HCT116 (cell line): ENCODE measurements at regions not wholly inside any gene's neighbourhood (a gene's known extent, or its start where the extent isn't known, plus 50 kb on each side); places are given as distances from the start of the nearest gene placed in this dataset.

ENCODE experiments used
- ATAC-seq: fragments of 200-7000 bp; cut with Tn5 transposase; 2 replicates; pipeline ENCODE4 v1.9.1; 2020; ENCODE audit warnings: mild to moderate bottlenecking, moderate library complexity
- BruUV-seq: library from RNA; stranded (reverse); fragments of 400-500 nt; replicated peaks from 2 replicates; lab custom pipeline; 2021; lab: Mats Ljungman, UMichigan
- CTCF ChIA-PET: fragments of 300-600 bp; sonication (Branson Sonifier 250); formaldehyde crosslinking; loops from one replicate; lab custom pipeline; 2021; ENCODE audit warnings: antibody characterized with exemption; lab: Charles Lee
- POLR2A ChIA-PET: fragments of 300-600, 350-600 bp; sonication (Branson Sonifier 250); formaldehyde crosslinking; loops from one replicate; lab custom pipeline; 2021; ENCODE audit warnings: antibody characterized with exemption; lab: Charles Lee
- RAD21 ChIA-PET, 2 experiments: fragments of 300-600 bp; sonication (Branson Sonifier 250); formaldehyde crosslinking; loops; one replicate each; lab custom pipeline; 2023; ENCODE audit warnings: low total read pairs in 2 of 2; ENCODE audit not compliant: uncharacterized antibody in 2 of 2, unreplicated experiment in 2 of 2, low non-redundant PET in 1 of 2; lab: Charles Lee
- DNase-seq: peaks from one replicate; pipeline ENCODE4 v3.0.0-alpha.2; 2010; ENCODE audit warnings: low read depth, low spot score
- H2AFZ ChIP-seq: fragments of 200-600 bp; shearing (Covaris generic), sonication (generic); 2 replicates; pipeline ENCODE4 v1.6.1; 2017; ENCODE audit warnings: low read depth, mixed run types, mixed read lengths, antibody characterized with exemption, low read length; ENCODE audit not compliant: poor library complexity, severe bottlenecking
- H3K27ac ChIP-seq: 2 replicates; pipeline ENCODE4 v1.5.1; 2012; ENCODE audit warnings: low read depth, low read length
- H3K27me3 ChIP-seq: fragments of 200-600 bp; sonication (generic); 2 replicates; pipeline ENCODE4 v1.6.1; 2016; ENCODE audit warnings: mixed run types, low read length, mixed read lengths; ENCODE audit not compliant: insufficient read depth
- H3K36me3 ChIP-seq, 2 experiments: fragments of 200-500 bp in 1 of 2; fragments of 200-600 bp in 1 of 2; sonication (Bioruptor generic) in 1 of 2; sonication (generic) in 1 of 2; 2 replicates each; pipeline versions ENCODE4 v1.5.1 to v1.6.1; 2014 to 2016; ENCODE audit warnings: low read length in 2 of 2, inconsistent platforms in 1 of 2, mixed read lengths in 1 of 2, mixed run types in 1 of 2; ENCODE audit not compliant: insufficient read depth in 2 of 2, control insufficient read depth in 1 of 2
- H3K4me1 ChIP-seq, 2 experiments: fragments of 200-600 bp in 1 of 2; sonication (generic) in 1 of 2; 2 replicates each; pipeline versions ENCODE4 v1.5.1 to v1.6.1; 2012 to 2017; ENCODE audit warnings: low read length in 2 of 2, inconsistent platforms in 1 of 2, mild to moderate bottlenecking in 1 of 2, mixed read lengths in 1 of 2, mixed run types in 1 of 2, moderate library complexity in 1 of 2; ENCODE audit not compliant: insufficient read depth in 2 of 2, control insufficient read depth in 1 of 2
- H3K4me2 ChIP-seq: fragments of 200-600 bp; sonication (generic); 2 replicates; pipeline ENCODE4 v1.6.1; 2017; ENCODE audit warnings: mixed run types, low read length, mixed read lengths
- H3K4me3 ChIP-seq, 2 experiments: fragments of 200-600 bp in 1 of 2; sonication (generic) in 1 of 2; replicated peaks in 1 of 2; 2 replicates each; pipeline ENCODE4 v1.5.1; 2011 to 2016; ENCODE audit warnings: low read length in 2 of 2, control low read depth in 1 of 2, low read depth in 1 of 2, mild to moderate bottlenecking in 1 of 2, mixed read lengths in 1 of 2, mixed run types in 1 of 2
- H3K79me2 ChIP-seq: fragments of 200-600 bp; sonication (generic); 2 replicates; pipeline ENCODE4 v1.6.1; 2017; ENCODE audit warnings: mild to moderate bottlenecking, mixed run types, low read length, moderate library complexity, mixed read lengths; ENCODE audit not compliant: insufficient read depth
- H3K9ac ChIP-seq: fragments of 200-600 bp; sonication (generic); 2 replicates; pipeline ENCODE4 v1.6.1; 2016; ENCODE audit warnings: low read length, mixed read lengths
- H3K9me2 ChIP-seq: fragments of 200-600 bp; sonication (generic), shearing (Covaris generic); 2 replicates; pipeline ENCODE4 v1.6.1; 2017; ENCODE audit warnings: mixed run types, mild to moderate bottlenecking, moderate library complexity; ENCODE audit not compliant: insufficient read depth
- H3K9me3 ChIP-seq, 2 experiments: fragments of 200-500 bp in 1 of 2; fragments of 200-600 bp in 1 of 2; sonication (Bioruptor generic) in 1 of 2; sonication (generic) in 1 of 2; 2 replicates each; pipeline ENCODE4 v1.6.1; 2014 to 2017; ENCODE audit warnings: low read length in 2 of 2, mixed read lengths in 2 of 2, inconsistent platforms in 1 of 2, low read depth in 1 of 2, mild to moderate bottlenecking in 1 of 2, mixed run types in 1 of 2, moderate library complexity in 1 of 2; ENCODE audit not compliant: control insufficient read depth in 1 of 2, insufficient read depth in 1 of 2
- H4K20me1 ChIP-seq: fragments of 200-600 bp; sonication (generic), shearing (Covaris generic); 2 replicates; pipeline ENCODE4 v1.6.1; 2017; ENCODE audit warnings: mixed run types, mild to moderate bottlenecking, moderate library complexity; ENCODE audit not compliant: insufficient read depth
- ATF3 ChIP-seq: IDR thresholded peaks from 2 replicates; pipeline ENCODE4 v1.6.1; 2012
- CEBPB ChIP-seq: IDR thresholded peaks from 2 replicates; pipeline ENCODE4 v1.6.1; 2012; ENCODE audit warnings: low read depth
- EGR1 ChIP-seq: IDR thresholded peaks from 2 replicates; pipeline ENCODE4 v1.6.1; 2012; ENCODE audit warnings: low read depth
- ELF1 ChIP-seq: IDR thresholded peaks from 2 replicates; pipeline ENCODE4 v1.6.1; 2012; ENCODE audit warnings: low read depth, borderline replicate concordance
- EZH2 ChIP-seq: fragments of 200-600 bp; sonication (generic); IDR thresholded peaks from 2 replicates; pipeline ENCODE4 v1.6.1; 2017; ENCODE audit warnings: antibody characterized with exemption, mixed run types
- EZH2phosphoT487 ChIP-seq: fragments of 200-600 bp; IDR thresholded peaks from 2 replicates; pipeline ENCODE4 v1.6.1; 2018; ENCODE audit warnings: antibody characterized with exemption, borderline replicate concordance
- FOSL1 ChIP-seq: IDR thresholded peaks from 2 replicates; pipeline ENCODE4 v1.6.1; 2012; ENCODE audit warnings: low read depth
- MAX ChIP-seq: IDR thresholded peaks from 2 replicates; pipeline ENCODE4 v1.6.1; 2012
- POLR2A ChIP-seq: IDR thresholded peaks from 2 replicates; pipeline ENCODE4 v1.7.0; 2011; ENCODE audit warnings: borderline replicate concordance; ENCODE audit not compliant: insufficient read depth, insufficient read length; ENCODE audit errors: extremely low read depth
- POLR2AphosphoS5 ChIP-seq: IDR thresholded peaks from 2 replicates; pipeline ENCODE4 v1.6.1; 2011; ENCODE audit warnings: mild to moderate bottlenecking, low read depth, low read length, moderate library complexity
- RAD21 ChIP-seq: IDR thresholded peaks from 2 replicates; pipeline ENCODE4 v1.6.1; 2012; ENCODE audit warnings: low read depth, mild to moderate bottlenecking
- SIN3A ChIP-seq: IDR thresholded peaks from 2 replicates; pipeline ENCODE4 v1.6.1; 2012; ENCODE audit warnings: low read depth
- SRF ChIP-seq: IDR thresholded peaks from 2 replicates; pipeline ENCODE4 v1.6.1; 2012; ENCODE audit warnings: low read depth
- TCF7L2 ChIP-seq: IDR thresholded peaks from 2 replicates; pipeline ENCODE4 v1.7.0; 2011; ENCODE audit warnings: borderline replicate concordance, inconsistent platforms; ENCODE audit not compliant: insufficient read depth, insufficient read length; ENCODE audit errors: extremely low read depth
- YY1 ChIP-seq: IDR thresholded peaks from 2 replicates; pipeline ENCODE4 v1.6.1; 2011; ENCODE audit warnings: low read length, low read depth, moderate library complexity, mild to moderate bottlenecking; ENCODE audit not compliant: insufficient replicate concordance; ENCODE audit errors: extremely low read depth
- ZFX ChIP-seq: fragments of 450-650 bp; IDR thresholded peaks from 2 replicates; pipeline ENCODE4 v1.6.1; 2017
- ZNF274 ChIP-seq: fragments of 200-500 bp; sonication (Bioruptor generic); IDR thresholded peaks from 2 replicates; pipeline ENCODE4 v1.6.1; 2014; ENCODE audit warnings: mild to moderate bottlenecking, low read depth, low read length, inconsistent platforms
- intact Hi-C: fragments of 100-400 bp; cut with micrococcal nuclease; formaldehyde crosslinking; loops from 2 replicates; pipeline ENCODE4 v1.10.0; 2022

DNA sequence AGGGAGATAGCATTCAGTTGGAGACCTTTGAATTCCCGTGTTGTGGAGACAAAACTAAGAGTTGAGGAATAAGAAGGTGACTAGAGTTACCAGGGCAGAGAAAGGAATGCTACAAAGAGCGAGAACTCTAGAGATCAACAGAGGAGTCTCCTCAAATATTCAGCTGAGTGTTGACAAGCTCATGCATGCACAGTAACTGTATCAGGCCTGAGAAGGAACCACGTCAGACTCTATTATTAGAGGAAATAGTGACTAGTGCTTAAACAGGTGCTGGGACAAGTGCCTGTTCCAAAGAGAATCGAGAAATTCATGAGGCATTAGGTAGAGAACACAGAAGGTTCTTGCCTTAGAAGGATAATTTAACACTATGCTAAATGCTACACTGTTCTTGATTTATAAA is 333.8 kb upstream of the CHORDC1 start:
- ChIA-PET RAD21 (no interaction called here), POLR2A (no interaction called here), CTCF (no interaction called here)
- H3K4me3 ChIP-seq: no peak overlapping the region
- H3K4me2 ChIP-seq: no peak overlapping the region
- TF ChIP-seq EGR1 (no peak), YY1 (no peak)
- no peak for ATAC-seq
- no peak overlapping the region for H3K9ac ChIP-seq
- no peaks in the 10 kb centered on the region for H3K4me1 ChIP-seq
- intact Hi-C loops: no loop called here
- no peaks in the 10 kb centered on the region for H3K9me2 ChIP-seq
- H3K79me2 ChIP-seq: no peaks in the 10 kb centered on the region
- DNase-seq: no peak
- H3K27me3 ChIP-seq: no peaks in the 10 kb centered on the region
- no peak overlapping the region for H2AFZ ChIP-seq
- H3K36me3 ChIP-seq: no peaks in the 10 kb centered on the region
- BruUV-seq: no TSS peak
- H4K20me1 ChIP-seq: no peaks in the 10 kb centered on the region
- H3K9me3 ChIP-seq: peaks cover 7 to 16% of the 10 kb centered on the region in 2 experiments; a peak in 2 of 4 replicates
- no peak overlapping the region for H3K27ac ChIP-seq

GRCh38 chr11:90556026-90556425 is 333.2 kb upstream of the CHORDC1 start:
- Histone ChIP-seq H3K9ac (no peak overlapping the region), H3K4me2 (no peak overlapping the region), H3K79me2 (no peaks in the 10 kb centered on the region), H3K9me3 (peaks cover 13 to 16% of the 10 kb centered on the region in 2 experiments; a peak in 2 of 4 replicates), H3K4me1 (no peaks in the 10 kb centered on the region), H3K4me3 (no peak overlapping the region), H3K27me3 (no peaks in the 10 kb centered on the region), H2AFZ (no peak overlapping the region), H3K9me2 (no peaks in the 10 kb centered on the region), H4K20me1 (no peaks in the 10 kb centered on the region), H3K36me3 (no peaks in the 10 kb centered on the region), H3K27ac (no peak overlapping the region)
- no peak for TF ChIP-seq ATF3
- TF ChIP-seq EZH2: no peak
- no peak for TF ChIP-seq EGR1
- no peak for TF ChIP-seq TCF7L2
- TF ChIP-seq SIN3A: no peak
- TF ChIP-seq EZH2phosphoT487: no peak
- no peak for TF ChIP-seq ZNF274
- TF ChIP-seq YY1: no peak
- TF ChIP-seq FOSL1: no peak
- TF ChIP-seq MAX: no peak
- no peak for TF ChIP-seq POLR2A
- no peak for TF ChIP-seq POLR2AphosphoS5
- no peak for TF ChIP-seq ZFX
- no peak for TF ChIP-seq ELF1
- TF ChIP-seq RAD21: no peak
- TF ChIP-seq SRF: no peak
- TF ChIP-seq CEBPB: no peak
- ATAC-seq (no peak), DNase-seq (no peak)
- CTCF ChIA-PET: no interaction called here
- POLR2A ChIA-PET: no interaction called here
- intact Hi-C loops: no loop called here
- BruUV-seq: no TSS peak
- RAD21 ChIA-PET: no interaction called here
